Stomach (tissue), 4 donors: ENCODE measurements at regions not wholly inside any gene's neighbourhood (a gene's known extent, or its start where the extent isn't known, plus 50 kb on each side); places are given as distances from the start of the nearest gene placed in this dataset.

Experiments used
- EP300 ChIP-seq: sonication (generic); formaldehyde crosslinking; IDR thresholded peaks from one replicate; pipeline ENCODE4 v1.6.1; 2017; ENCODE audit warnings: antibody characterized with exemption
- POLR2A ChIP-seq, 4 donors: fragments of 450-650 bp; IDR thresholded peaks; one replicate each; pipeline ENCODE4 v1.6.1; 2016; ENCODE audit warnings: antibody characterized with exemption in 4 of 4, control low read depth in 2 of 4, mild to moderate bottlenecking in 1 of 4, moderate library complexity in 1 of 4
- POLR2AphosphoS5 ChIP-seq, 3 donors: sonication (generic); formaldehyde crosslinking; IDR thresholded peaks; one replicate each; pipeline ENCODE4 v1.6.1; 2016; ENCODE audit warnings: antibody characterized with exemption in 3 of 3
- TF ChIP-seq, protein P1 (sequence below), 7 experiments: fragments of 450-650 bp in 4 of 7; fragments of 200-600 bp in 3 of 7; sonication (generic) in 3 of 7; IDR thresholded peaks; one replicate each; pipeline ENCODE4 v1.5.1; 2016 to 2019; ENCODE audit warnings: antibody characterized with exemption in 7 of 7, control low read depth in 2 of 7, mild to moderate bottlenecking in 1 of 7

DNA sequence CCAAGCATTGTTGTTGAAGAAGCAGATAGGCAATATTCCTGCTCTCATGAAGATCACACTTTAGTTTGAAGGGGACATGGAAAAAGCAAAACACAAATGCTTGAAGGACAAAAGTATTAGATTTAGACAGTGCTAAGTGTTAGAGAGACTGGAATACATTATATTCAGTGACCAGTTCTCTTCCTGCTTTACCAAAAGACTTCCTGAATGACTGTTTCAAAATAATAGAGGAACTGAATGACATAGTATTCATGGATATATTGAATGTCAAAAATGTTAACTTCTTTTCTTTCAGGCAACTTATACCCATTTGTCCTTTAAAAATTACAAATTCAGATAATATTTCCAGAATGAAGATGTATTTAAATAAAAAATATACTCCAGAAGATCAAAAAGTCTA is 178.0 kb upstream of the IVNS1ABP start:
- TF ChIP-seq, protein P1, sequence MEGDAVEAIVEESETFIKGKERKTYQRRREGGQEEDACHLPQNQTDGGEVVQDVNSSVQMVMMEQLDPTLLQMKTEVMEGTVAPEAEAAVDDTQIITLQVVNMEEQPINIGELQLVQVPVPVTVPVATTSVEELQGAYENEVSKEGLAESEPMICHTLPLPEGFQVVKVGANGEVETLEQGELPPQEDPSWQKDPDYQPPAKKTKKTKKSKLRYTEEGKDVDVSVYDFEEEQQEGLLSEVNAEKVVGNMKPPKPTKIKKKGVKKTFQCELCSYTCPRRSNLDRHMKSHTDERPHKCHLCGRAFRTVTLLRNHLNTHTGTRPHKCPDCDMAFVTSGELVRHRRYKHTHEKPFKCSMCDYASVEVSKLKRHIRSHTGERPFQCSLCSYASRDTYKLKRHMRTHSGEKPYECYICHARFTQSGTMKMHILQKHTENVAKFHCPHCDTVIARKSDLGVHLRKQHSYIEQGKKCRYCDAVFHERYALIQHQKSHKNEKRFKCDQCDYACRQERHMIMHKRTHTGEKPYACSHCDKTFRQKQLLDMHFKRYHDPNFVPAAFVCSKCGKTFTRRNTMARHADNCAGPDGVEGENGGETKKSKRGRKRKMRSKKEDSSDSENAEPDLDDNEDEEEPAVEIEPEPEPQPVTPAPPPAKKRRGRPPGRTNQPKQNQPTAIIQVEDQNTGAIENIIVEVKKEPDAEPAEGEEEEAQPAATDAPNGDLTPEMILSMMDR (IDR thresholded peaks at IDR 0.05), result no peak
- TF ChIP-seq EP300 (no peak), POLR2A (IDR thresholded peaks at IDR 0.05) (no peak), POLR2AphosphoS5 (IDR thresholded peaks at IDR 0.05) (no peak)
